SK-N-SH treated with all-trans-retinoic acid at 6 μM for 48 hours (cell line): ENCODE measurements at regions not wholly inside any gene's neighbourhood (a gene's known extent, or its start where the extent isn't known, plus 50 kb on each side); places are given as distances from the start of the nearest gene placed in this dataset.

ENCODE experiments used
- RARB ChIP-seq: fragments of 250-450 bp; sonication (Bioruptor Pico); IDR thresholded peaks from 2 replicates; pipeline ENCODE4 v1.8.0; 2021; ENCODE audit warnings: mild to moderate bottlenecking, moderate library complexity
- TCF4 ChIP-seq: fragments of 250-450 bp; sonication (Bioruptor Pico); IDR thresholded peaks from 2 replicates; pipeline ENCODE4 v1.8.0; 2021; ENCODE audit warnings: mild to moderate bottlenecking, moderate library complexity, borderline replicate concordance
- ZNF70 ChIP-seq: fragments of 450-650 bp; formaldehyde crosslinking; IDR thresholded peaks from 2 replicates; pipeline ENCODE4 v1.5.0; 2020; ENCODE audit warnings: mild to moderate bottlenecking, moderate library complexity
- ZNF8 ChIP-seq: fragments of 450-650 bp; formaldehyde crosslinking; IDR thresholded peaks from 2 replicates; pipeline ENCODE4 v1.5.0; 2020; ENCODE audit warnings: mild to moderate bottlenecking, moderate library complexity
- TF ChIP-seq, protein P1 (sequence below): fragments of 250-450 bp; sonication (Bioruptor Pico); IDR thresholded peaks from 2 replicates; pipeline ENCODE4 v1.5.0; 2020; ENCODE audit warnings: mild to moderate bottlenecking, moderate library complexity
- TF ChIP-seq, protein P2 (sequence below): fragments of 250-450 bp; sonication (Bioruptor Pico); IDR thresholded peaks from 2 replicates; pipeline ENCODE4 v1.8.0; 2021; ENCODE audit warnings: low read depth, mild to moderate bottlenecking, moderate library complexity, borderline replicate concordance
- TF ChIP-seq, protein P3 (sequence below): fragments of 250-450 bp; sonication (Bioruptor Pico); IDR thresholded peaks from 2 replicates; pipeline ENCODE4 v1.5.1; 2020; ENCODE audit warnings: low read depth, mild to moderate bottlenecking, moderate library complexity

GRCh38 chr9:10753474-10753873 lies 140.7 kb upstream of the PTPRD start:
- TF ChIP-seq RARB (CRISPR knock-in tag) (no peak), ZNF70 (CRISPR knock-in tag) (no peak), TCF4 (CRISPR knock-in tag) (no peak), ZNF8 (CRISPR knock-in tag) (no peak)
- TF ChIP-seq, protein P1, sequence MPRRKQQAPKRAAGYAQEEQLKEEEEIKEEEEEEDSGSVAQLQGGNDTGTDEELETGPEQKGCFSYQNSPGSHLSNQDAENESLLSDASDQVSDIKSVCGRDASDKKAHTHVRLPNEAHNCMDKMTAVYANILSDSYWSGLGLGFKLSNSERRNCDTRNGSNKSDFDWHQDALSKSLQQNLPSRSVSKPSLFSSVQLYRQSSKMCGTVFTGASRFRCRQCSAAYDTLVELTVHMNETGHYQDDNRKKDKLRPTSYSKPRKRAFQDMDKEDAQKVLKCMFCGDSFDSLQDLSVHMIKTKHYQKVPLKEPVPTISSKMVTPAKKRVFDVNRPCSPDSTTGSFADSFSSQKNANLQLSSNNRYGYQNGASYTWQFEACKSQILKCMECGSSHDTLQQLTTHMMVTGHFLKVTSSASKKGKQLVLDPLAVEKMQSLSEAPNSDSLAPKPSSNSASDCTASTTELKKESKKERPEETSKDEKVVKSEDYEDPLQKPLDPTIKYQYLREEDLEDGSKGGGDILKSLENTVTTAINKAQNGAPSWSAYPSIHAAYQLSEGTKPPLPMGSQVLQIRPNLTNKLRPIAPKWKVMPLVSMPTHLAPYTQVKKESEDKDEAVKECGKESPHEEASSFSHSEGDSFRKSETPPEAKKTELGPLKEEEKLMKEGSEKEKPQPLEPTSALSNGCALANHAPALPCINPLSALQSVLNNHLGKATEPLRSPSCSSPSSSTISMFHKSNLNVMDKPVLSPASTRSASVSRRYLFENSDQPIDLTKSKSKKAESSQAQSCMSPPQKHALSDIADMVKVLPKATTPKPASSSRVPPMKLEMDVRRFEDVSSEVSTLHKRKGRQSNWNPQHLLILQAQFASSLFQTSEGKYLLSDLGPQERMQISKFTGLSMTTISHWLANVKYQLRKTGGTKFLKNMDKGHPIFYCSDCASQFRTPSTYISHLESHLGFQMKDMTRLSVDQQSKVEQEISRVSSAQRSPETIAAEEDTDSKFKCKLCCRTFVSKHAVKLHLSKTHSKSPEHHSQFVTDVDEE = no peak
- TF ChIP-seq, protein P2, sequence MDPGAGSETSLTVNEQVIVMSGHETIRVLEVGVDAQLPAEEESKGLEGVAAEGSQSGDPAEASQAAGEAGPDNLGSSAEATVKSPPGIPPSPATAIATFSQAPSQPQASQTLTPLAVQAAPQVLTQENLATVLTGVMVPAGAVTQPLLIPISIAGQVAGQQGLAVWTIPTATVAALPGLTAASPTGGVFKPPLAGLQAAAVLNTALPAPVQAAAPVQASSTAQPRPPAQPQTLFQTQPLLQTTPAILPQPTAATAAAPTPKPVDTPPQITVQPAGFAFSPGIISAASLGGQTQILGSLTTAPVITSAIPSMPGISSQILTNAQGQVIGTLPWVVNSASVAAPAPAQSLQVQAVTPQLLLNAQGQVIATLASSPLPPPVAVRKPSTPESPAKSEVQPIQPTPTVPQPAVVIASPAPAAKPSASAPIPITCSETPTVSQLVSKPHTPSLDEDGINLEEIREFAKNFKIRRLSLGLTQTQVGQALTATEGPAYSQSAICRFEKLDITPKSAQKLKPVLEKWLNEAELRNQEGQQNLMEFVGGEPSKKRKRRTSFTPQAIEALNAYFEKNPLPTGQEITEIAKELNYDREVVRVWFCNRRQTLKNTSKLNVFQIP (CRISPR knock-in tag) = no peak
- TF ChIP-seq, protein P3, sequence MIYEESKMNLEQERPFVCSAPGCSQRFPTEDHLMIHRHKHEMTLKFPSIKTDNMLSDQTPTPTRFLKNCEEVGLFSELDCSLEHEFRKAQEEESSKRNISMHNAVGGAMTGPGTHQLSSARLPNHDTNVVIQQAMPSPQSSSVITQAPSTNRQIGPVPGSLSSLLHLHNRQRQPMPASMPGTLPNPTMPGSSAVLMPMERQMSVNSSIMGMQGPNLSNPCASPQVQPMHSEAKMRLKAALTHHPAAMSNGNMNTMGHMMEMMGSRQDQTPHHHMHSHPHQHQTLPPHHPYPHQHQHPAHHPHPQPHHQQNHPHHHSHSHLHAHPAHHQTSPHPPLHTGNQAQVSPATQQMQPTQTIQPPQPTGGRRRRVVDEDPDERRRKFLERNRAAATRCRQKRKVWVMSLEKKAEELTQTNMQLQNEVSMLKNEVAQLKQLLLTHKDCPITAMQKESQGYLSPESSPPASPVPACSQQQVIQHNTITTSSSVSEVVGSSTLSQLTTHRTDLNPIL (CRISPR knock-in tag) = no peak
